Activated naive CD8-positive, alpha-beta T cell treated with anti-CD3 and anti-CD28 coated beads, Interleukin-2, amount 50 U/mL, for 16 hours (primary cell): ENCODE measurements at regions not wholly inside any gene's neighbourhood (a gene's known extent, or its start where the extent isn't known, plus 50 kb on each side); places are given as distances from the start of the nearest gene placed in this dataset.
"Not testable (repeated sequence)": the region's sequence is repeated elsewhere in the genome, so short reads cannot be mapped to it uniquely, and the experiment has no call there.

Experiments
- DNase-seq: peaks from one replicate; pipeline ENCODE4 v3.0.0-alpha.2; 2020; ENCODE audit warnings: low read depth, low spot score

GRCh38 chr10:21061184-21061583 lies 164.1 kb upstream of the NEBL start:
- DNase-seq, result no peak

- no peak for DNase-seq
Measured at GRCh38 chr10:21060626-21061025, 163.5 kb upstream of the NEBL start.

- no peak for DNase-seq
Measured at GRCh38 chr10:21057989-21058388, 160.9 kb upstream of the NEBL start.

- no peak for DNase-seq
Measured at GRCh38 chr10:21057436-21057835, 160.3 kb upstream of the NEBL start.

- no peak for DNase-seq
Measured at GRCh38 chr10:21056461-21056860, 159.3 kb upstream of the NEBL start.

- DNase-seq, result no peak
Measured at GRCh38 chr10:21055339-21056135, 158.4 kb upstream of the NEBL start.

- DNase-seq, result no peak
Measured at GRCh38 chr10:21053953-21054690, 157.0 kb upstream of the NEBL start.

- no peak for DNase-seq
Measured at GRCh38 chr10:21052709-21053104, 155.6 kb upstream of the NEBL start.

- no peak for DNase-seq
Measured at GRCh38 chr10:21052072-21052708, 155.1 kb upstream of the NEBL start.

- no peak for DNase-seq
Measured at GRCh38 chr10:21049482-21049881, 152.4 kb upstream of the NEBL start.

GRCh38 chr10:21048068-21048467 lies 151.0 kb upstream of the NEBL start:
- DNase-seq, result no peak

GRCh38 chr10:21047511-21047910 lies 150.4 kb upstream of the NEBL start:
- DNase-seq, result no peak

- DNase-seq, result no peak
Measured at GRCh38 chr10:21047096-21047495, 150.0 kb upstream of the NEBL start.

- no peak for DNase-seq
Measured at GRCh38 chr10:21043044-21043443, 145.9 kb upstream of the NEBL start.

- DNase-seq, result no peak
Measured at GRCh38 chr10:21042536-21042935, 145.4 kb upstream of the NEBL start.

GRCh38 chr10:21041763-21042458 lies 144.8 kb upstream of the NEBL start:
- no peak for DNase-seq

GRCh38 chr10:21039721-21040120 lies 142.6 kb upstream of the NEBL start:
- no peak for DNase-seq

GRCh38 chr10:21036757-21037156 lies 139.6 kb upstream of the NEBL start:
- no peak for DNase-seq

- DNase-seq, result not testable (repeated sequence)
Measured at GRCh38 chr10:21034770-21035169, 137.7 kb upstream of the NEBL start.

- no peak for DNase-seq
Measured at GRCh38 chr10:21034241-21034640, 137.1 kb upstream of the NEBL start.

- DNase-seq, result no peak
Measured at GRCh38 chr10:21032587-21033319, 135.6 kb upstream of the NEBL start.
